WTC11 (cell line): ENCODE measurements at regions not wholly inside any gene's neighbourhood (a gene's known extent, or its start where the extent isn't known, plus 50 kb on each side); places are given as distances from the start of the nearest gene placed in this dataset.

ENCODE experiments used
- ESRRA ChIP-seq: sonication (generic); formaldehyde crosslinking; IDR thresholded peaks from 2 replicates; pipeline ENCODE4 v1.8.1; 2022; ENCODE audit warnings: mild to moderate bottlenecking, missing genetic modification reagents, borderline replicate concordance
- TF ChIP-seq, protein P1 (sequence below): fragments of 200-600 bp; IDR thresholded peaks from 2 replicates; pipeline ENCODE4 v1.8.0; 2022; ENCODE audit warnings: antibody characterized with exemption

DNA sequence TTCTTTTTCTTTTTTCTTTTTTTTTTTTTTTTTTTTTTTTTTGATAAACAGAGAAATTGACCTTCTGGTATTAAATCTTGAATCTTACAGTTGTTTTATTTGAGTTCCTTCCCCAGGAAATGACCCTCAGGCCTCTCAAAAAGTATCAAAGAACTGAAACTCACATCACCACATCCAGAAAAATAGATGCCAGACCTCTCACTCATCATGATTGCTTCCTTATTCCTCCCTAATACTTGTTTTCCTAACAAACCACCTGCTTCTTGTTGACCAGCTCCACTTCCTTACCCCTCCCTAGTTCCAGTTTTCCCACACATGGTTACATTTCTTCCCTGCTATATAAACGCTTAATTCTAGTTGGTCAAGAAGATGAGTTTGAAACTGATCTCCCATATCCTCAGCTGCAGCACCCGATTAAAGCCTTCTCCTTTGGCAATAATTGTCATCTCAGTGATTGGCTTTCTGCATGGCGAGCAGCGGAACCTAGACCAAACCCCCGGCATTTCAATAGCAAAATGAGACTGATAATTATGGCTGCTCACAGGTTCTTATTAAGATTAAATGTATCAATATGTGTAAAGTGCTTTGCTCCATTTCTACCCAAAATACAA lies 681.1 kb upstream of the AUTS2 start:
- TF ChIP-seq, protein P1, sequence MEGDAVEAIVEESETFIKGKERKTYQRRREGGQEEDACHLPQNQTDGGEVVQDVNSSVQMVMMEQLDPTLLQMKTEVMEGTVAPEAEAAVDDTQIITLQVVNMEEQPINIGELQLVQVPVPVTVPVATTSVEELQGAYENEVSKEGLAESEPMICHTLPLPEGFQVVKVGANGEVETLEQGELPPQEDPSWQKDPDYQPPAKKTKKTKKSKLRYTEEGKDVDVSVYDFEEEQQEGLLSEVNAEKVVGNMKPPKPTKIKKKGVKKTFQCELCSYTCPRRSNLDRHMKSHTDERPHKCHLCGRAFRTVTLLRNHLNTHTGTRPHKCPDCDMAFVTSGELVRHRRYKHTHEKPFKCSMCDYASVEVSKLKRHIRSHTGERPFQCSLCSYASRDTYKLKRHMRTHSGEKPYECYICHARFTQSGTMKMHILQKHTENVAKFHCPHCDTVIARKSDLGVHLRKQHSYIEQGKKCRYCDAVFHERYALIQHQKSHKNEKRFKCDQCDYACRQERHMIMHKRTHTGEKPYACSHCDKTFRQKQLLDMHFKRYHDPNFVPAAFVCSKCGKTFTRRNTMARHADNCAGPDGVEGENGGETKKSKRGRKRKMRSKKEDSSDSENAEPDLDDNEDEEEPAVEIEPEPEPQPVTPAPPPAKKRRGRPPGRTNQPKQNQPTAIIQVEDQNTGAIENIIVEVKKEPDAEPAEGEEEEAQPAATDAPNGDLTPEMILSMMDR, result no peak
- TF ChIP-seq ESRRA (CRISPR knock-in tag), result no peak
